Adrenal gland (tissue), 9 donors: ENCODE measurements at regions not wholly inside any gene's neighbourhood (a gene's known extent, or its start where the extent isn't known, plus 50 kb on each side); places are given as distances from the start of the nearest gene placed in this dataset.

Experiments used
- DNase-seq, 7 donors: peaks; one replicate each; pipeline ENCODE4 v3.0.0-alpha.2; 2019 to 2020
- H3K27ac ChIP-seq, 5 donors: fragments of 200-600 bp; sonication (generic) in 4 of 5; 1 replicate in 3 of 5; 2 replicates in 2 of 5; pipeline versions ENCODE4 v1.5.1 to v1.8.0; 2016 to 2020; ENCODE audit warnings: mild to moderate bottlenecking in 1 of 5
- H3K27me3 ChIP-seq: fragments of 200-600 bp; 2 replicates; pipeline ENCODE4 v1.8.0; 2021
- H3K36me3 ChIP-seq, 2 donors: fragments of 200-600 bp; replicated peaks in 1 of 2; 1 replicate in 1 of 2; 2 replicates in 1 of 2; pipeline versions ENCODE4 v1.5.1 to v1.8.0; 2018 to 2022
- H3K4me1 ChIP-seq, 2 donors: fragments of 200-600 bp; replicated peaks in 1 of 2; 1 replicate in 1 of 2; 2 replicates in 1 of 2; pipeline versions ENCODE4 v1.5.1 to v1.8.0; 2018 to 2021
- H3K4me3 ChIP-seq, 4 donors: fragments of 200-600 bp; sonication (generic) in 3 of 4; one replicate each; pipeline ENCODE4 v1.5.1; 2016 to 2018
- H3K9me3 ChIP-seq, 3 donors: fragments of 200-600 bp; sonication (generic) in 1 of 3; replicated peaks in 1 of 3; 1 replicate in 2 of 3; 2 replicates in 1 of 3; pipeline versions ENCODE4 v1.5.1 to v1.8.0; 2016 to 2021
- POLR2A ChIP-seq, 2 donors: fragments of 450-650 bp; IDR thresholded peaks; one replicate each; pipeline ENCODE4 v1.6.1; 2017; ENCODE audit warnings: antibody characterized with exemption in 2 of 2, mild to moderate bottlenecking in 2 of 2, moderate library complexity in 1 of 2
- WGBS, 4 donors: extraction: QIAGEN DNeasy Blood & Tissue Kit in 2 of 4; methylation state at CpG; one replicate each; pipeline versions ENCODE4 v1.1.5 to v1.1.7; 2013 to 2017; 5-methylcytosine and 5-hydroxymethylcytosine counted together
- intact Hi-C, 2 donors: fragments of 100-400 bp; cut with DNase I; formaldehyde crosslinking; loops; one replicate each; pipeline versions ENCODE4 v1.14.1 to v1.15.0; 2022 to 2023
- TF ChIP-seq, protein P1 (sequence below), 6 experiments: fragments of 450-650 bp in 4 of 6; fragments of 200-600 bp in 2 of 6; sonication (generic) in 1 of 6; IDR thresholded peaks; 1 replicate in 5 of 6; 2 replicates in 1 of 6; pipeline versions ENCODE4 v1.5.1 to v1.8.0; 2016 to 2021; ENCODE audit warnings: antibody characterized with exemption in 6 of 6, mild to moderate bottlenecking in 2 of 6, moderate library complexity in 1 of 6
- donor health status: healthy with polysubstance abuse.
- donor health status: Bipolar disorder and iron deficiency.
- donor health status: DM: yes; HTN: yes; CAD: no.
- donor health status: DM: no; HTN: no; CAD: no.
- donor health status: DM: no; HTN: no; CAD: no.

DNA sequence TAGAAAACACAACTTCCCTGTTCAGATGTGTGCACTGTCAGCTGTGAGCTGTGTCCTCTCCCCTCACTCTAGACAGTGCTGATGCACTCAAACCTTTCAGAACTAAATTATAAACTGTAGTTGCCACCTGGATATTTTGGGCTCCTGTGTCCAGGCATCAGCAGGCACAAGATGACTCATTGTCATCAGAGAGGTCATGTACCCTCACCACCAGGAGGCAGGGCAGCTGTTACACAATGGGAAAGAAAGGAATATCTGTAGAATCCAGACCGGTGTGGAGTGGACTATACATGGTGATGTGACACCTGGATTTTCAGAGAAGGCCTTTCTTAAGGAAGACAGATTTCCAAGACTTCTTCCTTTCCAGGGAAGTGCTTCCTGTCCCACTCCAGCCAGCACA lies 854.4 kb upstream of the AGA start:
- H3K4me3 ChIP-seq, result no peak overlapping the region
- intact Hi-C loops, result no loop called here
- no peaks in the 10 kb centered on the region for H3K9me3 ChIP-seq
- H3K4me1 ChIP-seq, result no peaks in the 10 kb centered on the region
- H3K27ac ChIP-seq, result no peak overlapping the region
- DNase-seq, result no peak
- no peaks in the 10 kb centered on the region for H3K27me3 ChIP-seq
- TF ChIP-seq POLR2A (IDR thresholded peaks at IDR 0.05), result no peak
- TF ChIP-seq, protein P1, sequence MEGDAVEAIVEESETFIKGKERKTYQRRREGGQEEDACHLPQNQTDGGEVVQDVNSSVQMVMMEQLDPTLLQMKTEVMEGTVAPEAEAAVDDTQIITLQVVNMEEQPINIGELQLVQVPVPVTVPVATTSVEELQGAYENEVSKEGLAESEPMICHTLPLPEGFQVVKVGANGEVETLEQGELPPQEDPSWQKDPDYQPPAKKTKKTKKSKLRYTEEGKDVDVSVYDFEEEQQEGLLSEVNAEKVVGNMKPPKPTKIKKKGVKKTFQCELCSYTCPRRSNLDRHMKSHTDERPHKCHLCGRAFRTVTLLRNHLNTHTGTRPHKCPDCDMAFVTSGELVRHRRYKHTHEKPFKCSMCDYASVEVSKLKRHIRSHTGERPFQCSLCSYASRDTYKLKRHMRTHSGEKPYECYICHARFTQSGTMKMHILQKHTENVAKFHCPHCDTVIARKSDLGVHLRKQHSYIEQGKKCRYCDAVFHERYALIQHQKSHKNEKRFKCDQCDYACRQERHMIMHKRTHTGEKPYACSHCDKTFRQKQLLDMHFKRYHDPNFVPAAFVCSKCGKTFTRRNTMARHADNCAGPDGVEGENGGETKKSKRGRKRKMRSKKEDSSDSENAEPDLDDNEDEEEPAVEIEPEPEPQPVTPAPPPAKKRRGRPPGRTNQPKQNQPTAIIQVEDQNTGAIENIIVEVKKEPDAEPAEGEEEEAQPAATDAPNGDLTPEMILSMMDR (IDR thresholded peaks at IDR 0.05), result no peak
- H3K36me3 ChIP-seq, result no peaks in the 10 kb centered on the region
- 81 to 100% (median 84%) methylated on average over 1 of the region's 1 CpG for WGBS, 4 donors

DNA sequence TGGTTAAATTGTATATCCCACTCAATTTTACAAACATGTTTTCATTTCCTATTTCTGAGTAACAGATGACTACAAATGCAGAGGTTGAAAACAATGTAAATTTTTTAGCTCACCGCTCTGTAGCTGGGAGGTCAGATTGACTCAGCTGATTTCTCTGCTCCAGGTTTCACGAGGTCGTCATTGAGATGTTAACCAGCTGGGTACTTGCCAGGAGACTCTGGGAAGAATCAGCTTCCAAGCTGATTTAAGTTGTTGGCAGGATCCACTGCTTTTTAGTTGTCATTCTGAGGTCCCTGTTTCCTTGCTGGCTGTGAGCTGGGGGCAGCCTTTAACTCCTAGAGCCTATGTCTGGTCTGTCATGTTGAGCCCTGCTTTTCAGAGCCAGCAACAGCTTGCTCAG lies 864.3 kb upstream of the AGA start:
- intact Hi-C loops, result no loop called here
- no peak overlapping the region for H3K4me3 ChIP-seq

DNA sequence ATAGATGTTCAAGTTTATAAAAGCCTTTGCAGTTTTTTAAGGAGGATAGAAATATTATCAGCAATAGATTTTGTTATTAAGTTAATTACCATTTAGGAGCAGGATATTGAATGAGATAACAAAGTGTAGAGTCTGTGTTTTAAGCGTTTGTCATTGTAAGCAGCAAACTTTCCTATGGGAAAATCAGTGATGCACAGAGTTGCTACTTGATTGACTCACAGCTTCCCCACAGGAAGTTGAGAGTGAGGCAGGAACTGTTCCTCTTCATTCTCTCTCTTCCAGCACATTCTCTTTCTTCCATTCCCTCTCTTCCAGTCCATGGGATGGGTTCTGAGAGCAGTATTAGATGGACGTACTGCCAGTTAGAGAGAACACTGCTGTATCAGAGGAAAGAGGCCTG lies 867.7 kb upstream of the AGA start:
- no peak for TF ChIP-seq POLR2A (IDR thresholded peaks at IDR 0.05)
- TF ChIP-seq, protein P1 (IDR thresholded peaks at IDR 0.05), result no peak
- 48 to 59% (median 56%) methylated on average over 2 of the region's 2 CpGs for WGBS, 4 donors
- DNase-seq, result no peak
- H3K4me1 ChIP-seq, result no peaks in the 10 kb centered on the region
- H3K36me3 ChIP-seq, result no peaks in the 10 kb centered on the region
- no peak overlapping the region for H3K4me3 ChIP-seq
- no peaks in the 10 kb centered on the region for H3K27me3 ChIP-seq
- intact Hi-C loops, result no loop called here
- no peak overlapping the region for H3K27ac ChIP-seq
- no peaks in the 10 kb centered on the region for H3K9me3 ChIP-seq

More for the DNA sequence above, 864.3 kb upstream of the AGA start:
- DNase-seq, result no peak
- TF ChIP-seq POLR2A (IDR thresholded peaks at IDR 0.05), result no peak
- no peak overlapping the region for H3K27ac ChIP-seq
- H3K27me3 ChIP-seq, result no peaks in the 10 kb centered on the region
- H3K4me1 ChIP-seq, result no peaks in the 10 kb centered on the region
- no peaks in the 10 kb centered on the region for H3K36me3 ChIP-seq
- H3K9me3 ChIP-seq, result no peaks in the 10 kb centered on the region
- WGBS, 4 donors, result 41 to 51% (median 48%) methylated on average over 3 of the region's 3 CpGs

DNA sequence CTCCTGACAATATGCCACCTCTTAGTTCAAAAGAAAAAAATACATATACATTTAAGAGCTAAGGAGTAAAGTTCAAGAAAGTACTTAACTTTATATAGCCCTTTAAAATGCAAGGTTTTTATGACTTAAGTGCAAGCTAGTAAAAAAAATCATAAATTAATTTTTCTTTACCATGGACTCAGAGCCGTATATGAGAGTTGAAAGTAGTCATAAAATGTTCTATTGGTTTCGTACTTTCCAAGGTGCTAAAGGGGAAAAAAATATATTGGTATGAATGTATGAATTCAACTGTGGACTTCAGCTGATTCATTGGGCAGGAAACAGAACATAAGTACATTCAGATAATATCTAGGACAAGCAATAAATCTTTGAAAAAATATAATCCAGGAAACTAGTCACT lies 869.8 kb upstream of the AGA start:
- intact Hi-C loops, result no loop called here
- WGBS, 4 donors, result 60 to 69% (median 64%) methylated on average over 2 of the region's 2 CpGs
- no peaks in the 10 kb centered on the region for H3K27me3 ChIP-seq
- DNase-seq, result no peak
- TF ChIP-seq POLR2A (IDR thresholded peaks at IDR 0.05), result no peak
- TF ChIP-seq, protein P1 (IDR thresholded peaks at IDR 0.05), result no peak
- no peak overlapping the region for H3K4me3 ChIP-seq
- H3K36me3 ChIP-seq, result no peaks in the 10 kb centered on the region
- H3K27ac ChIP-seq, result no peak overlapping the region
- no peaks in the 10 kb centered on the region for H3K4me1 ChIP-seq
- H3K9me3 ChIP-seq, result no peaks in the 10 kb centered on the region

DNA sequence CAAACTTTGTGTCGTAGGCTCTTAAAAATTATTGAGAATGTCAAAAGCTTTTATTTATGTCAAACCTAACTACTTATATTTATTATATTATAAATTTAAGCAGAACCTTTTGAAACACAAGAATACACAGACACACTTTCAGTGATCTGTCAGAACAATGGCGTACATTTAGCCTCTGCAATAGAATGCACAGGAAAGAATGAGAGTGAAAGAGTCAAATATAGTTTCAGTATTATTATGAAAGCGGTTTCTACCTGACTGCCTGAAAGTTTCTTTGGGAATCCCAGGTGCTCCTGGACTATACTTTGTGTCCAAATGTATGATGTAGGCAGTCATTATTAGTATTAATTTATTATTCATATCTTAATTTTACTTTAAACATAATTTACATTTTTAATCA lies 872.0 kb upstream of the AGA start:
- no peaks in the 10 kb centered on the region for H3K27me3 ChIP-seq
- no peaks in the 10 kb centered on the region for H3K36me3 ChIP-seq
- TF ChIP-seq, protein P1 (IDR thresholded peaks at IDR 0.05), result no peak
- no peak for TF ChIP-seq POLR2A (IDR thresholded peaks at IDR 0.05)
- no peak for DNase-seq
- H3K27ac ChIP-seq, result no peak overlapping the region
- intact Hi-C loops, result no loop called here
- H3K4me1 ChIP-seq, result no peaks in the 10 kb centered on the region
- no peak overlapping the region for H3K4me3 ChIP-seq
- peaks cover 0 to 7% (median 0%) of the 10 kb centered on the region in 3 donors for H3K9me3 ChIP-seq
- WGBS, 4 donors, result 77 to 83% (median 82%) methylated on average over 3 of the region's 3 CpGs
